BLaER1 treated with 17β-estradiol and CSF1 and Interleukin-3, amounts not matched to agents 10 nM and 100 nM (cell line): ENCODE measurements at regions not wholly inside any gene's neighbourhood (a gene's known extent, or its start where the extent isn't known, plus 50 kb on each side); places are given as distances from the start of the nearest gene placed in this dataset.

Experiments
- H3K27ac ChIP-seq, 11 experiments: shearing (Covaris generic); formaldehyde crosslinking; 2 replicates each; pipeline ENCODE4 v1.8.1; 2022
- H3K27me3 ChIP-seq, 11 experiments: shearing (Covaris generic); formaldehyde crosslinking; 2 replicates each; pipeline ENCODE4 v1.8.1; 2022
- H3K36me3 ChIP-seq, 11 experiments: shearing (Covaris generic); formaldehyde crosslinking; 2 replicates each; pipeline ENCODE4 v1.8.1; 2022
- H3K4me1 ChIP-seq, 10 experiments: shearing (Covaris generic); formaldehyde crosslinking; 2 replicates each; pipeline ENCODE4 v1.8.1; 2022
- H3K4me2 ChIP-seq, 11 experiments: shearing (Covaris generic); formaldehyde crosslinking; 2 replicates each; pipeline ENCODE4 v1.8.1; 2022
- H3K4me3 ChIP-seq, 10 experiments: shearing (Covaris generic); formaldehyde crosslinking; 2 replicates each; pipeline ENCODE4 v1.8.1; 2022
- H3K9ac ChIP-seq, 11 experiments: shearing (Covaris generic); formaldehyde crosslinking; 2 replicates each; pipeline ENCODE4 v1.8.1; 2022
- H3K9me3 ChIP-seq, 11 experiments: shearing (Covaris generic); formaldehyde crosslinking; replicated peaks in 1 of 11; 2 replicates each; pipeline ENCODE4 v1.8.1; 2022
- H4K20me1 ChIP-seq, 11 experiments: shearing (Covaris generic); formaldehyde crosslinking; 2 replicates each; pipeline ENCODE4 v1.8.1; 2022
- Cebpa-rat ChIP-seq, 11 experiments: shearing (Covaris generic); IDR thresholded peaks; 2 replicates each; pipeline ENCODE4 v1.8.1; 2022

GRCh38 chr2:225998116-225998515 is 598.6 kb downstream of the NYAP2 start:
- no peak overlapping the region for H3K4me3 ChIP-seq
- peak in 2 of 11 experiments; percentile 12 to 25; a peak in 1 of 22 replicates for TF ChIP-seq Cebpa-rat (IDR thresholded peaks at IDR 0.05)
- H3K4me2 ChIP-seq: no peak overlapping the region
- no peak overlapping the region for H3K27ac ChIP-seq
- H3K9ac ChIP-seq: no peak overlapping the region
- H3K4me1 ChIP-seq: peaks cover 0 to 26% (median 5%) of the 10 kb centered on the region in 10 experiments; a peak in 10 of 20 replicates
- no peaks in the 10 kb centered on the region for H3K27me3 ChIP-seq
- H4K20me1 ChIP-seq: no peaks in the 10 kb centered on the region
- no peaks in the 10 kb centered on the region for H3K9me3 ChIP-seq
- H3K36me3 ChIP-seq: no peaks in the 10 kb centered on the region

DNA sequence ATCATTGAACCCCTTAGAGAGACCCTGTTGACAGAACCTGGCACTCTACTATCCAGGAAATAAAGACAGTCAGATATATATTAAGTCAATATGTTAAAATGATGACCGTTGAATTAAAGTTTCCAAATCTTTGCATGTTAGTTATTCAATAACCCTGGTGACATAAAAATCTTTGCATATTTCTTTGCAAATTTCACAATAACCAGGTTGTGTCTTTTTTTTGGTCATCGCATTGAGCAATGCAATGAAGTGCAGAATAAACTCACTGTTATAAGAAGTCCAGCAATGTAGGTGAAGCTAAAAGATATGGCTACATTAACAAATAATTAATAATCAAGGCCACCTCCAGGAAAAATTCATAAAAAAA is 596.9 kb downstream of the NYAP2 start:
- no peaks in the 10 kb centered on the region for H4K20me1 ChIP-seq
- H3K27ac ChIP-seq: peak overlapping the region in 1 of 11 experiments; percentile 27; a peak in 2 of 22 replicates
- H3K4me3 ChIP-seq: no peak overlapping the region
- TF ChIP-seq Cebpa-rat (IDR thresholded peaks at IDR 0.05): no peak
- no peak overlapping the region for H3K9ac ChIP-seq
- H3K4me1 ChIP-seq: peaks cover 0 to 15% (median 5%) of the 10 kb centered on the region in 10 experiments; a peak in 10 of 20 replicates
- no peaks in the 10 kb centered on the region for H3K36me3 ChIP-seq
- H3K27me3 ChIP-seq: no peaks in the 10 kb centered on the region
- no peaks in the 10 kb centered on the region for H3K9me3 ChIP-seq
- H3K4me2 ChIP-seq: peak overlapping the region in 4 of 11 experiments; percentile 38 to 72 (median 56); a peak in 8 of 22 replicates

- no peak overlapping the region for H3K9ac ChIP-seq
- H4K20me1 ChIP-seq: no peaks in the 10 kb centered on the region
- H3K36me3 ChIP-seq: no peaks in the 10 kb centered on the region
- no peaks in the 10 kb centered on the region for H3K9me3 ChIP-seq
- peak overlapping the region in 5 of 11 experiments; percentile 29 to 72 (median 55); a peak in 10 of 22 replicates for H3K4me2 ChIP-seq
- no peaks in the 10 kb centered on the region for H3K27me3 ChIP-seq
- no peak for TF ChIP-seq Cebpa-rat (IDR thresholded peaks at IDR 0.05)
- H3K27ac ChIP-seq: peak overlapping the region in 1 of 11 experiments; percentile 27; a peak in 2 of 22 replicates
- peaks cover 0 to 15% (median 5%) of the 10 kb centered on the region in 10 experiments; a peak in 10 of 20 replicates for H3K4me1 ChIP-seq
- no peak overlapping the region for H3K4me3 ChIP-seq
Observed at GRCh38 chr2:225995796-225996461, 596.4 kb downstream of the NYAP2 start.

DNA sequence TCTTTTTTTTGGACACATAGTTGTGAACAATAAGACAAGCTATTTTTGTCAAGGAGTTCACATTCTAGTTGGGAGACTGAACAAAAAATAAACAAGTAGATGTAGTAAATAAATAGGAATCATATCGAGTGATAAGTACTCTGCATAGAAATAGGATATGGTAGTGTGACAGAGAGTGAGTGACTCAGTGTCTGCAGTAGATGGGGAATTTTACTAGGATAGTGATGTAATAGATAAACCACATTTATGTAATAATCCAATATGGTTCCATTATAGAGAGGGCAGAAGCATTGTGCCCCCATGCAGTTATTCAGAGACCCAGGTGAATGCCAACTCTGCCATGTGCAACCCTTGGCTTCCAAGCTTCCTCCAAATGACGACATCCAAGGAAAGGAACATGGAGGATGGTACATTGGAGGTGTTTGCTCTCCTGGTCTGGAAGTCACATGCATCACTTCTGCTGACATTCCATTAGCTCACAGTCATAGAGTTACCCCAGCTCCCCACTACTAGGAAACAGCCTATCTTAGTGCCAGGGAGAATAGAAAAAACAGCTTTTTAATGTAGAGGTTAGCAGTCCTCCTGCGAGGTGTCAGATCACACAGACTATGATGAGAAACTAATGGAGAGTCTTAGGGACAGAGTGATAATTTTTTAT is 595.4 kb downstream of the NYAP2 start:
- Histone ChIP-seq H3K4me3 (no peak overlapping the region), H4K20me1 (no peaks in the 10 kb centered on the region), H3K4me2 (no peak overlapping the region), H3K27me3 (no peaks in the 10 kb centered on the region), H3K27ac (peak overlapping the region in 1 of 11 experiments; percentile 12; a peak in 1 of 22 replicates), H3K9ac (no peak overlapping the region), H3K9me3 (no peaks in the 10 kb centered on the region), H3K36me3 (no peaks in the 10 kb centered on the region), H3K4me1 (peaks cover 0 to 15% (median 5%) of the 10 kb centered on the region in 10 experiments; a peak in 10 of 20 replicates)
- TF ChIP-seq Cebpa-rat (IDR thresholded peaks at IDR 0.05): no peak

DNA sequence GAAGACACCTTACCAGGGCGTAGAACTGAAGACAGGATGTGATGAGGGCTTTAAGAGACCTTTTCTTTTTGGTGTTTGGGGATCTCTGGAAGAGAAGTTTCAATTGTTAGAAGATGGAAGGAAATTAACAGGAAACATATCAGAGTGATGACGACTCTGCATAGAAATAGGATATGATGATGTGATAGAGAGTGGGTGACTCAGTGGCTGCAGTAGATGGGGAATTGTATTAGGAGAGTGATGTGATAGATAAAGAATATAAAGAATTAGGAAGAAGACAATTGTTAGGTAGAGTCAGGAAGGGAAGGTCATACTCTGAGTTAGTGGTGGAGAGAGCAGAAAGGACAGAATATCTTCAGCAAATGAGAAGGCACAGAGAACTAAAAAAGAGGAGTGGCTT is 593.9 kb downstream of the NYAP2 start:
- H3K4me1 ChIP-seq: peaks cover 0 to 15% (median 5%) of the 10 kb centered on the region in 10 experiments; a peak in 10 of 20 replicates
- H3K27me3 ChIP-seq: no peaks in the 10 kb centered on the region
- H3K36me3 ChIP-seq: no peaks in the 10 kb centered on the region
- H3K27ac ChIP-seq: no peak overlapping the region
- no peaks in the 10 kb centered on the region for H4K20me1 ChIP-seq
- no peak for TF ChIP-seq Cebpa-rat (IDR thresholded peaks at IDR 0.05)
- no peaks in the 10 kb centered on the region for H3K9me3 ChIP-seq
- no peak overlapping the region for H3K9ac ChIP-seq
- H3K4me3 ChIP-seq: no peak overlapping the region
- H3K4me2 ChIP-seq: no peak overlapping the region

DNA sequence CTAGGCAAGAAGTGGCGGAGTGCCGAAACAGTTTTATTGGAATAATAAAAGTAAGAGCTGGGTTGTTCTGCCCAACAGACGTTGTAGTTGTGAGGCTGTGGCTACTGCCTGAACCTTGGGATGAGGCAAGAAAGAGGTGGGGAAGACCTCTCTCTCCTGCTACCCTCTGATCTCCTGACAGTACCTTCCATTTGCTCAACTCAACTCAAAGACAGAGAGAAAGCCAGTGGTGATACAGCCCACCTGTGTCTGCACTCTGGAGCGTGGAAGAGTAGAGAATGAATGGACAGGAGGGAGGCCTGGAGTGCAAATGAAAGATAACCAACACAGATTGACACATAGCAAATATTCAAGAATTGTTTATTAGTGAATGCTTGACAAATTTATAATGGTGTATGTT is 590.3 kb downstream of the NYAP2 start:
- no peaks in the 10 kb centered on the region for H4K20me1 ChIP-seq
- no peaks in the 10 kb centered on the region for H3K27me3 ChIP-seq
- no peaks in the 10 kb centered on the region for H3K9me3 ChIP-seq
- TF ChIP-seq Cebpa-rat (IDR thresholded peaks at IDR 0.05): no peak
- H3K4me2 ChIP-seq: no peak overlapping the region
- H3K4me3 ChIP-seq: no peak overlapping the region
- H3K27ac ChIP-seq: no peak overlapping the region
- no peak overlapping the region for H3K9ac ChIP-seq
- no peaks in the 10 kb centered on the region for H3K4me1 ChIP-seq
- no peaks in the 10 kb centered on the region for H3K36me3 ChIP-seq

DNA sequence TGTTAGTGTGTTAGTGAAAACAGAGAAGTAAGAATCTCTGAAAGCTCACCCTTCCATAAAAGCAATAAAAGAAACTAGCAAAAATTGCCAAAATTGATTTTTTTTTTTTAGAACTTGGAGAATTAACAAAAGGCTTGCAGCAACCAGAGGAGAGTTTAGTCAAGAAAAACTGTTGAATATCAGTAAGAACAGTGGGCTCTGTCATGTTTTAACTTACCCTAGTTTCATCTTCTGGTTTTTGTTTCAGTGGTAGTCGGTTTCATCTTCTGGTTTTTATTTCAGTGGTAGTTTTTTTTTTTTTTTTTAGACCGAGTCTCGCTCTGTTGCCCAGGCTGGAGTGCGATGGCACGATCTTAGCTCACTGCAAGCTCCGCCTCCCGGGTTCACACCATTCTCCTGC is 580.9 kb downstream of the NYAP2 start:
- Histone ChIP-seq H3K4me1 (no peaks in the 10 kb centered on the region), H3K27me3 (no peaks in the 10 kb centered on the region), H3K4me2 (no peak overlapping the region), H4K20me1 (no peaks in the 10 kb centered on the region), H3K4me3 (no peak overlapping the region), H3K9ac (no peak overlapping the region), H3K9me3 (0 out of 22 replicates have a peak, but pooled peaks cover 0 to 8% (median 0%) of the 10 kb centered on the region in 11 experiments), H3K36me3 (no peaks in the 10 kb centered on the region), H3K27ac (no peak overlapping the region)
- TF ChIP-seq Cebpa-rat (IDR thresholded peaks at IDR 0.05): no peak

DNA sequence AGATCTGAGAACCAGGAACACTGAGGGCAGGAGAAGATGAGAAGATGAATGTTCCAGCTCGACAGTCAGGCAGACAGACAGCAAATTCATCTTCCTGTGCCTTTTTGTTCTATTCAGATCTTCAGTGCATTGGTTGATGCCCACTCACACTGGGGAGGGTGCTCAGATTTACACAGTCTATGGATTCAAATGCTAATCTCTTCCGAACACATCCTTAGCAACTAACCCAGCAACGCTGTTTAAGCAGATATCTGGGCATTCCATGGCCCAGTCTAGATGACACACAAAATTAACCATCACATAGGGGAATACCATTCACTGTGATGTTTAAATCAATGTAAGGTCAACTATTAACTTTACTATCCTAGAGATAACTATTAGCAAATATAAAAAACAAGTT is 571.9 kb downstream of the NYAP2 start:
- Histone ChIP-seq H3K4me2 (no peak overlapping the region), H3K27me3 (no peaks in the 10 kb centered on the region), H3K4me1 (no peaks in the 10 kb centered on the region), H4K20me1 (no peaks in the 10 kb centered on the region), H3K27ac (no peak overlapping the region), H3K9ac (no peak overlapping the region), H3K4me3 (no peak overlapping the region), H3K9me3 (peaks cover 4 to 26% (median 9%) of the 10 kb centered on the region in 11 experiments; a peak in 15 of 22 replicates), H3K36me3 (no peaks in the 10 kb centered on the region)
- no peak for TF ChIP-seq Cebpa-rat (IDR thresholded peaks at IDR 0.05)

DNA sequence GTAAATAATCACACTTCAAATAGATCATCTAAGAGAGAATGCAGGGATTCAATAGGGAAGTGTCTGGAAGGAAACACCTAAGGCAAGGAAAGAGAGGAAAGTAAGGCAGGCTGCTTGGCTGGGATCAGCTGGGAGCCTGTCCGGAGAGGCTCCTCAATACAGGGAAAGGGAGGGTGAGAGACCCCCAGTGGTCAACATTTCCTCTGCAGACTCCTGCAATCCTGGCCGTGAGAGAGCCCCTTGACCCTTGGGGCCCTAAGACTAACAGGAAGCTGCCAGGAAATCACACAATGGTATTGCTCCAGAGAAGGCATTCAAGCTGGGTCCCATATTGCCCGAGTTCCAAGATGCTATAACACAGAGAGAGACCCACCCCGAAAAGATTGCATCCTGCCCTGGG is 549.4 kb downstream of the NYAP2 start:
- Histone ChIP-seq H3K9me3 (peaks cover 26 to 32% (median 29%) of the 10 kb centered on the region in 11 experiments), H4K20me1 (no peaks in the 10 kb centered on the region), H3K27me3 (no peaks in the 10 kb centered on the region), H3K4me3 (no peak overlapping the region), H3K4me1 (no peaks in the 10 kb centered on the region), H3K4me2 (no peak overlapping the region), H3K27ac (no peak overlapping the region), H3K9ac (no peak overlapping the region), H3K36me3 (no peaks in the 10 kb centered on the region)
- TF ChIP-seq Cebpa-rat (IDR thresholded peaks at IDR 0.05): no peak
